ENCODE measurements at regions not wholly inside any gene's neighbourhood (a gene's known extent, or its start where the extent isn't known, plus 50 kb on each side); places are given as distances from the start of the nearest gene placed in this dataset.

GRCh38 chr1:25021591-25022215 lies 91.6 kb upstream of the RUNX3 start:
- H3K36me3 ChIP-seq, result no peaks in the 10 kb centered on the region
- no peak for DNase-seq (ENCODE audit: extremely low spot score)
- no peaks in the 10 kb centered on the region for H3K9me3 ChIP-seq
- H3K27me3 ChIP-seq, result no peaks in the 10 kb centered on the region
- intact Hi-C loops (cut with DNase I), result no loop called here
- 77% methylated on average over 5 of the region's 9 CpGs for WGBS
- no peak for TF ChIP-seq CTCF (IDR thresholded peaks at IDR 0.05)
- no peak for TF ChIP-seq POLR2A (IDR thresholded peaks at IDR 0.05; ENCODE audit: low read depth)
- TF ChIP-seq EP300 (IDR thresholded peaks at IDR 0.05), result no peak
- no peak for TF ChIP-seq POLR2AphosphoS5 (IDR thresholded peaks at IDR 0.05)
- peak overlapping the region in 3 of 4 donors; percentile 41 to 68 (median 60) for H3K27ac ChIP-seq (replicated peaks in 1 of 4)
- no peak overlapping the region for H3K4me3 ChIP-seq
- peaks cover 7 to 16% (median 14%) of the 10 kb centered on the region in 4 donors for H3K4me1 ChIP-seq

GRCh38 chr1:25020851-25021590 lies 90.9 kb upstream of the RUNX3 start:
- intact Hi-C loops (cut with DNase I), result no loop called here
- no peaks in the 10 kb centered on the region for H3K9me3 ChIP-seq
- TF ChIP-seq POLR2AphosphoS5 (IDR thresholded peaks at IDR 0.05) (no peak), CTCF (IDR thresholded peaks at IDR 0.05) (no peak), POLR2A (IDR thresholded peaks at IDR 0.05; ENCODE audit: low read depth) (no peak), EP300 (IDR thresholded peaks at IDR 0.05) (no peak)
- peaks cover 7 to 16% (median 14%) of the 10 kb centered on the region in 4 donors for H3K4me1 ChIP-seq
- no peak overlapping the region for H3K4me3 ChIP-seq
- H3K27ac ChIP-seq (replicated peaks in 1 of 4), result no peak overlapping the region
- DNase-seq (ENCODE audit: extremely low spot score), result no peak
- no peaks in the 10 kb centered on the region for H3K27me3 ChIP-seq
- 89% methylated on average over 17 of the region's 22 CpGs for WGBS
- H3K36me3 ChIP-seq, result no peaks in the 10 kb centered on the region

- Histone ChIP-seq H3K4me3 (no peak overlapping the region), H3K4me1 (peaks cover 7 to 16% (median 14%) of the 10 kb centered on the region in 4 donors), H3K9me3 (no peaks in the 10 kb centered on the region), H3K27ac (replicated peaks in 1 of 4) (no peak overlapping the region), H3K27me3 (no peaks in the 10 kb centered on the region), H3K36me3 (no peaks in the 10 kb centered on the region)
- TF ChIP-seq EP300 (IDR thresholded peaks at IDR 0.05), result no peak
- TF ChIP-seq POLR2AphosphoS5 (IDR thresholded peaks at IDR 0.05), result no peak
- TF ChIP-seq CTCF (IDR thresholded peaks at IDR 0.05), result no peak
- no peak for TF ChIP-seq POLR2A (IDR thresholded peaks at IDR 0.05; ENCODE audit: low read depth)
- intact Hi-C loops (cut with DNase I), result no loop called here
- no peak for DNase-seq (ENCODE audit: extremely low spot score)
- 86% methylated on average over 14 of the region's 15 CpGs for WGBS
Observed at GRCh38 chr1:25020173-25020845, 90.2 kb upstream of the RUNX3 start.

GRCh38 chr1:25019337-25020172 lies 89.5 kb upstream of the RUNX3 start:
- Histone ChIP-seq H3K36me3 (no peaks in the 10 kb centered on the region), H3K9me3 (no peaks in the 10 kb centered on the region), H3K4me1 (peaks cover 7 to 16% (median 14%) of the 10 kb centered on the region in 4 donors), H3K27me3 (no peaks in the 10 kb centered on the region), H3K4me3 (no peak overlapping the region), H3K27ac (replicated peaks in 1 of 4) (no peak overlapping the region)
- DNase-seq (ENCODE audit: extremely low spot score), result no peak
- intact Hi-C loops (cut with DNase I), result no loop called here
- TF ChIP-seq POLR2A (IDR thresholded peaks at IDR 0.05; ENCODE audit: low read depth) (no peak), CTCF (IDR thresholded peaks at IDR 0.05) (no peak), POLR2AphosphoS5 (IDR thresholded peaks at IDR 0.05) (no peak), EP300 (IDR thresholded peaks at IDR 0.05) (no peak)
- WGBS, result 92% methylated on average over 12 of the region's 13 CpGs
